HG02840 (cell line): ENCODE measurements at regions not wholly inside any gene's neighbourhood (a gene's known extent, or its start where the extent isn't known, plus 50 kb on each side); places are given as distances from the start of the nearest gene placed in this dataset.
"Not testable (repeated sequence)": the region's sequence is repeated elsewhere in the genome, so short reads cannot be mapped to it uniquely, and the experiment has no call there.

ENCODE experiments used
- ATAC-seq: cut with Tn5 transposase; IDR thresholded peaks from one replicate; pipeline ENCODE4 v1.9.1; 2021; ENCODE audit warnings: mild to moderate bottlenecking, moderate library complexity, moderate number of reproducible peaks; ENCODE audit not compliant: unreplicated experiment, low FRiP score

DNA sequence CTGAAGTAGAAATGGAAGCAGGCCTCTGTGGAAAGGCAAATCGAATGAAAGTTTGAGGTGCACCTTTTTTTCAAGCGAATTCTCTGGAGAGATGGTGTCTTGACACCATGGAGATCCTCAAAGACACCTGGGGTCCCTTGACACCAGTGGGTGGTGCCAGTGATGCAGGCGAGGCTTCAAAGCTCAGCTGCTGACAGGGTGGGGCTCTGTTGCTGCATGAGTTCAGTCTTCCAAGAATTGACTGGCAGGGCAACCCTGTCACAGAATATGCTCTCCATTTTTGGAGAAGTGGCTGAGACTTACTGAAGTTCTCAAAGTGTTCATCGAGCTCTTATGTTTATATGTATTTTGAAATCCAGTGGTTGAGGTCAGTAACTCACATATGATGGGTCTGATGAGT is 1741.6 kb downstream of the SPATA31A7 start:
- ATAC-seq: not testable (repeated sequence)

DNA sequence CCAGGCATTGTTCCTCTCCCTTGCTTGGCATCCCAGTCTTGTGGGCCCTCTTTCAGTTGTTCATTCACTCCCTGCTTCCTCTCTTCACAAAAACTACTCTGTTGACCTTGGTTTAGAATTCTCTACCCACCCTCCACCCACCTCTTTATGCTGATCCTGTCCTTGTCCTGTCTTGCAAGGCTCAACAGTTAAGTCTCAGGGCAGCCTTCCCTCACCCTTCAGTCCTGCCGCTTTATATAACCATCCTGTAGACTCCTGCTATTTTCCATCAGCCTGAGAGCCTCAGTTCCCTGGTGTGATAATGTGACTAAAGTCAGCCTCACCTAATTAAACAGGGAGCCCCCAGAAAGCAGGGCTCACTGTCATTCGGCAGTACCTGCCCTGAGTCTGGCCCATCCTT is 1763.0 kb downstream of the SPATA31A7 start:
- ATAC-seq: not testable (repeated sequence)
